Mesodermal cell (in vitro differentiated cells): ENCODE measurements at regions not wholly inside any gene's neighbourhood (a gene's known extent, or its start where the extent isn't known, plus 50 kb on each side); places are given as distances from the start of the nearest gene placed in this dataset.
"Not testable (repeated sequence)": the region's sequence is repeated elsewhere in the genome, so short reads cannot be mapped to it uniquely, and the experiment has no call there.

Experiments
- H3K27ac ChIP-seq: 2 replicates; pipeline ENCODE4 v1.7.0; 2013; ENCODE audit warnings: mild to moderate bottlenecking, low read depth, low read length, moderate library complexity; ENCODE audit not compliant: severe bottlenecking
- H3K36me3 ChIP-seq: 2 replicates; pipeline ENCODE4 v1.7.1; 2013; ENCODE audit warnings: mild to moderate bottlenecking, low read length, moderate library complexity; ENCODE audit not compliant: control insufficient read depth, insufficient read depth
- H3K4me1 ChIP-seq: one replicate; pipeline ENCODE4 v1.7.1; 2013; ENCODE audit warnings: mild to moderate bottlenecking, low read length; ENCODE audit not compliant: insufficient read depth, control insufficient read depth, poor library complexity, severe bottlenecking
- H3K4me3 ChIP-seq: 2 replicates; pipeline ENCODE4 v1.7.0; 2013; ENCODE audit warnings: low read length, control low read depth, mild to moderate bottlenecking; ENCODE audit not compliant: insufficient read depth, poor library complexity, severe bottlenecking; ENCODE audit errors: extremely low read depth
- H3K9me3 ChIP-seq: 2 replicates; pipeline ENCODE4 v1.7.1; 2013; ENCODE audit warnings: mild to moderate bottlenecking, low read length, moderate library complexity; ENCODE audit not compliant: control insufficient read depth
- WGBS, 2 experiments: methylation state at CpG; one replicate each; pipeline ENCODE4 v1.1.5; 2013; ENCODE audit warnings: missing lambda C conversion rate in 2 of 2; ENCODE audit not compliant: insufficient coverage in 2 of 2; 5-methylcytosine and 5-hydroxymethylcytosine counted together

DNA sequence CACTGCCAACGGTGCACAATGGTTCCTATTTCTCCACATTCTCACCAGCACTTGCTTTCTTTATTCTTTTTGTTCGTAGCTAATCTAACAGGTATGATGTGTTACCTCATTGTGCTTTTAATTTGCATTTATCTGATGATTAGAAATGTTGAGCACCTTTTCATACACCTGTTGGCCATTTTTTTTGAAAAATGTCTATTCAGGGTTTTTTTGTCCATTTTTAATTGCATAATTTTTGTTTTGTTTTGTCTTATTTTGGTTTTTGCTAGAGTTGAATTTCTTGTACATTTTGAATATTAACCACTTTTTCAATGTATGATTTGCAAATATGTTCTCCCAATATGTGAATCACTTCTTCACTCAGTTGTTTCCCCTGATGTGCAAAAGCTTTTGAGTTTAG, 150.6 kb downstream of the TENT5A start:
- H3K36me3 ChIP-seq, result no peaks in the 10 kb centered on the region
- no peaks in the 10 kb centered on the region for H3K9me3 ChIP-seq
- WGBS, 2 experiments, result 88% methylated on average over 1 of the region's 2 CpGs; no CpG with 5 or more reads in 1 of the 2 experiments
- H3K4me3 ChIP-seq, result no peak overlapping the region
- no peak overlapping the region for H3K27ac ChIP-seq
- no peaks in the 10 kb centered on the region for H3K4me1 ChIP-seq

DNA sequence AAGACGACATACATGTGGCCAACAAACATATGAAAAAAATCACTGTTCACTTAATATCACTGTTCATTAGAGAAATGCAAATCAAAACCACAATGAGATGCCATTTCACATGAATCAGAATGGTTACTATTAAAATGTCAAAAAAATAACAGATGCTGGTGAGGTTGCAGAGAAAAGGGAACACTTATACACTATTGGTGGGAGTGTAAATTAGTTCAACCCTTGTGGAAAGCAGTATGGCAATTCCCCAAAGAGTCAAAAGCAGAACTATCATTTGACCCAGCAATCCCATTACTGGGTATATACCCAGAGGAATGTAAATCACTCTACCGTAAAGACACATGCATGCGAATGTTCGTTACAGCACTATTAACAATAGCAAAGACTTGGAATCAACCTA, 152.0 kb downstream of the TENT5A start:
- 100% methylated on average over 1 of the region's 4 CpGs; no CpG with 5 or more reads in 1 of the 2 experiments for WGBS, 2 experiments
- not testable (repeated sequence) for H3K4me1 ChIP-seq, H3K9me3 ChIP-seq, H3K36me3 ChIP-seq, H3K4me3 ChIP-seq, H3K27ac ChIP-seq

DNA sequence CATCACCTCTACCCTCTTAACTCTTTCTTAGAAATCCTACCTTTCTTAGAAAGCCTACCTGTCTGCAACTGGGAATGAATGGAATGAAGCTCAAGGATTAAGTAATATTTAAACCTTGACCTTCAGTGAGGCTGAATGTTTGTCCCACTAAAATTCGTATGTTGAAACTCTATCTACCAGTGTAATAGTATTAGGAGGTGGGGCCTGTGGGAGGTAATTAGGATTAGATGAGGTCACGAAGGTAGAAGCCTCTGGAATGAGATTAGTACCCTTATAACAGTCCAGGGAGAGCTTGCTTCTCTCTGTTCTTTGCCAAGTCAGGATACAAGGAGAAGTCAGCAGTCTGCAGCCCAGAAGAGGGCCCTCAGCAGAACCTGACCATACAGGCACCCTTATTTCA, 158.0 kb downstream of the TENT5A start:
- Histone ChIP-seq H3K4me3 (no peak overlapping the region), H3K9me3 (no peaks in the 10 kb centered on the region), H3K36me3 (no peaks in the 10 kb centered on the region), H3K4me1 (no peaks in the 10 kb centered on the region), H3K27ac (no peak overlapping the region)
- WGBS, 2 experiments, result 60% methylated on average over 1 of the region's 2 CpGs; no CpG with 5 or more reads in 1 of the 2 experiments

DNA sequence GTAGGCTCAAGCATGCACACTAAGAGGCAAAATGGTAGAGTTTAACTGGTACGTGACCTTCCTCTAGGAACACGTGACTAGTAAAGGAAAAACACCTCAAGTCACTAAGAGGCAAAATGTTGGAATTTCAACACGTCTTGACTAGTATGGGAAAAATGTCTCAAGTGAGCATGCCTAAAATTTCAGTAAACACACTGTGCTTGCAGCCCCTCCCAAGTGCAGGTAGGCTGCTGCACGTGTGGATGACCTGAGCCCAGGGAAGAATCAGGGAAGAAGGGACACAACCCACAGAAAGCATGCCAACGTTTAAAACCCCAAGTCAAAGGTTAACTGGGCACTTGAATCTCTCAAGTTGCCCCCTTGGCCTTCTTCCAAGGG, 162.2 kb downstream of the TENT5A start:
- WGBS, 2 experiments, result 80 to 87% methylated on average over 4 to 5 of the region's 5 CpGs
- no peaks in the 10 kb centered on the region for H3K36me3 ChIP-seq
- no peak overlapping the region for H3K4me3 ChIP-seq
- no peak overlapping the region for H3K27ac ChIP-seq
- H3K9me3 ChIP-seq, result no peaks in the 10 kb centered on the region
- no peaks in the 10 kb centered on the region for H3K4me1 ChIP-seq

DNA sequence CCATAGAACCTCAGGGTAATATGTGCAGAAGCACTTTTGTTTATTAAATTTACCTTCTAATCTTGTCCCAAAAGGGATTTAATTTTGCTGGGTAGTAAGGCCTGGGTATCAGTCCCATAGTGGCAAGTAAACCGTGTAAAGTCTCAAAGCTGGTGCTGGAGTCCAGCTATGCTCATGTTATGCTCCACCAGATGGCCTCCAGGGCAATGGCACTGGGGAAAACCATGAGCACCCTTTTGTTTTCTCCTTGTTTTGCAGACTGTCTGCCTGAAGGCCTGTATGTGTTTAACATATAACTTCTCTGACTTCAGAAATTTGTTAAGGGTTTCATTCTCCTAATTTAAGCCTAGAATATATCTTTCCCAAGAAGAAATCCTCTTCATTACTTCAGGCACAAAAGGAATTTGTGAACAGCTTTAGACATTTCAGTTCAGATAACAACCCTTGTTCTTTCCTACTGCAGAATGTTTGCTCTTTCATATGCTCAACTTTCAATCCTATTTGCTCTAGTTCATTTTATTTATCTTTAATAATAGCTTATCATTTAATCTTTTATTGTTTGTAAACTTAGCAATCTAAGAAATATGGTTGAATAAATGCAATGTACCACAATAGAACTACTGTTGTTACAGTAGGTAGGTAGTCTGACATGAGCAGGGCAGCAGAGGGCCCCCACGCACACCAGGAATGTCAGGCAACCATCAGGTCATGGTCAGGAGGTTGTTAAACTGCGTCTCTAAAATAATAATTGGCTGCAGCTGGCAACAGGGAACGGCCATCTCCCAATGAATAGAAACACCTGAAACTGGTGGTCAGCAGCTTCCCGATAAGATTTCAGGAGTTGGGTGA, 162.8 kb downstream of the TENT5A start:
- Histone ChIP-seq H3K4me3 (no peak overlapping the region), H3K9me3 (no peaks in the 10 kb centered on the region), H3K4me1 (no peaks in the 10 kb centered on the region), H3K27ac (no peak overlapping the region), H3K36me3 (no peaks in the 10 kb centered on the region)
- 73 to 90% methylated on average over 4 of the region's 5 CpGs for WGBS, 2 experiments

DNA sequence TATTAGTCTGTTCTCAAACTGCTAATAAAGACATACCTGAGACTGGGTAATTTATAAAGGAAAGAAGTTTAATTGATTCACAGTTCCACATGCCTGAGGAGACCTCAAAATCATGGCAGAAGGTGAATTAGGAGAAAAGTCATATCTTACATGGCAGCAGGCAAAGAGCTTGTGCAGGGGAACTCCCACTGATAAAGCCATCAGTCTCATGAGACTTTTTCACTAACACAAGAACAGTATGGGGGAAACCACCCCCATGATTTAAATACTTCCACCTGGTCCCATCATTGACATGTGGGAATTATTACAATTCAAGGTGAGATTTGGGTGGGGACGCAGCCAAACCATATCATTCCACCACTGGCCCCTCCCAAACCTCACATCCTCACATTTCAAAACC, 166.8 kb downstream of the TENT5A start:
- H3K27ac ChIP-seq, H3K4me3 ChIP-seq, H3K4me1 ChIP-seq, H3K36me3 ChIP-seq, H3K9me3 ChIP-seq: not testable (repeated sequence)
- 75% methylated on average over 1 of the region's 1 CpG; no CpG with 5 or more reads in 1 of the 2 experiments for WGBS, 2 experiments

DNA sequence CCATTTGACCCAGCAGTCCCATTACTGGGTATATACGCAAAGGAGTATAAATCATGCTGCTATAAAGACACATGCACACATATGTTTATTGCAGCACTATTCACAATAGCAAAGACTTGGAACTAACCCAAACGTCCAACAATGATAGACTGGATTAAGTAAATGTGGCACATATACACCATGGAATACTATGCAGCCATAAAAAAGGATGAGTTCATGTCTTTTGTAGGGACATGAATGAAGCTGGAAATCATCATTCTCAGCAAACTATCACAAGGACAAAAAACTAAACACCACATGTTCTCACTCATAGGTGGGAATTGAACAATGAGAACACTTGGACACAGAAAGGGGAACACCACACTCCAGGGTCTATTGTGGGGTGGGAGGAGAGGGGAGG, 168.3 kb downstream of the TENT5A start:
- not testable (repeated sequence) for H3K27ac ChIP-seq, H3K4me3 ChIP-seq, H3K4me1 ChIP-seq, H3K9me3 ChIP-seq, H3K36me3 ChIP-seq
- no CpG with 5 or more reads among the region's 2 CpGs for WGBS, 2 experiments

DNA sequence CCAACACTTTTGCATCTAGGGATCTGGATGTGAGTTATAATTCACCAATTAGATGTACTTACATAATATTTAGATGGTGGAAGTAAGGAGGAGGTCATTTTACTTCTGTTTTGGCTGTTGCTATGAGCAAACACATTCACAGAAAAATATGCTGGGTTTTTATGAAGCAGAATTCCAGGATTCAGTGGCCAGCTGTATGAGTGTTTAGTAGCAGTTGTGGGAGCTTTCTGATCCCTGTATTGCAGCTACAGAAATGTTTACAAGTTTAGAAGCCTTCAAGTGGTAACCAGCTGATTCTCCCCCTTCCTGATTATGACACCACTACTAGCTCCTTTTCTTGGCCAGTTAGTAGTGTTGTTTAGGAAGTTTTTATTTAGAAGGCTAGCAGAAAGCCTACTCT, 177.0 kb downstream of the TENT5A start:
- Histone ChIP-seq H3K36me3 (no peaks in the 10 kb centered on the region), H3K27ac (peak overlapping the region; percentile 37), H3K4me3 (no peak overlapping the region), H3K4me1 (no peaks in the 10 kb centered on the region), H3K9me3 (no peaks in the 10 kb centered on the region)

DNA sequence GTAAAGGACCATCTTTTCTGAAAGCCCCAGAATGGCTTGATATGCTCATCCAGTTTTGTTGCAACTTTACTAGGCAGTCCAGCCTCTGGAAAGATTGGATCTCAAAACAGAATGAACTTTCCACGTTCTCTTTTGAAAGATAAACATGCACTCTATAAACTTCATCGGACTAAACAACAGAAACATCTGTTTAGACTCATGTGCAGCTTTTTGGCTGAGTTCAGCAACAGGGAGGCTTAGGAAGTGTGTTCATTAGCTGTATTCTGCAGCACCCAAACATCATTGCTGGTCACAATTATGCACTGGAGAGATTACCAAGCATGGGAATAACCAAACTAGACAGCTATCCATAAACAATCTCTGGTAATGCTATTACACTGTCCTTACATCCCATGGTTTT, 180.5 kb downstream of the TENT5A start:
- Histone ChIP-seq H3K27ac (no peak overlapping the region), H3K9me3 (no peaks in the 10 kb centered on the region), H3K36me3 (no peaks in the 10 kb centered on the region), H3K4me1 (no peaks in the 10 kb centered on the region), H3K4me3 (no peak overlapping the region)
- WGBS, 2 experiments, result 80% methylated on average over 1 of the region's 2 CpGs; no CpG with 5 or more reads in 1 of the 2 experiments

DNA sequence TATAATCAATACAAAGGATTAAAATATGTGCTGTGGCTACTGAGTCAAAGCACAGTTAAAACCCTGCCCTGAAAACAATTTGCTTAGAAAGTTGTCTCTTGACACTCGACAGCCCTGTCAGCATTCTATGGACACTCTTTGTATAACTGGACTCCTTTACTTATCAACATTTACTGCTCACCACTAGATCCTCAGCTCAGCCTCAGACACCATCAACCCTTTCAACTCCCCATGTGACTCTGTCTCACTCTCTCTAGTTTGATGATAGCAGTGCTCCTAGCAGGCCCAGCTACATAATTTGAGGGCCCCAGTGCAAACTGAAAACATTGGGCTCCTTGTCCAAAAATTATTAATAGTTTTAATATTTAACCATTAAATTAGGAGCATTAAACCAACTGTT, 181.8 kb downstream of the TENT5A start:
- Histone ChIP-seq H3K36me3 (no peaks in the 10 kb centered on the region), H3K4me3 (no peak overlapping the region), H3K9me3 (no peaks in the 10 kb centered on the region), H3K4me1 (no peaks in the 10 kb centered on the region), H3K27ac (no peak overlapping the region)
- 100% methylated on average over 1 of the region's 1 CpG for WGBS, 2 experiments

DNA sequence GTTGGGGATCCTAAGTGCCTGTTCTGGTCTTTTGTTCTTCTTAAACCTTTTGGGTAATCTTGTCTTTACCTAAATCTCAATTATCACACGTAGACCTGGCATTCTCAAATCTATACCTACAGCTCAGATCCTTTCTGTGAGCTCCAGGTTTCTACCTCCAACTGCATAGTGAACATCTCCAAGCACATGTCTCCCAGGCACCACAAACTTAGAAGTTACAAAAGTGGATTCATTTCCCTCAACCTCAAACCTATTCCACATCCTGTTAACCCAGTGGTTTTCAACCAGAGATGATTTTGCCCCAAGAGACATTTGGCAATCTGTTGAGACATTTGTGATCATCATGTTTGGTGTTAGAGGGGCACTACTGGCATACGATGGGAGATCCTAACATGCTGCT, 183.5 kb downstream of the TENT5A start:
- Histone ChIP-seq H3K4me3 (no peak overlapping the region), H3K27ac (no peak overlapping the region), H3K4me1 (peaks cover 12% of the 10 kb centered on the region), H3K9me3 (no peaks in the 10 kb centered on the region), H3K36me3 (no peaks in the 10 kb centered on the region)
- 82 to 85% methylated on average over 1 of the region's 2 CpGs for WGBS, 2 experiments
